GM12872 (cell line): ENCODE measurements at regions not wholly inside any gene's neighbourhood (a gene's known extent, or its start where the extent isn't known, plus 50 kb on each side); places are given as distances from the start of the nearest gene placed in this dataset.

Experiments
- CTCF ChIP-seq: IDR thresholded peaks from 3 replicates; pipeline ENCODE4 v1.5.1; 2011; ENCODE audit warnings: low read depth, mild to moderate bottlenecking, low read length, moderate library complexity; ENCODE audit not compliant: insufficient read depth

DNA sequence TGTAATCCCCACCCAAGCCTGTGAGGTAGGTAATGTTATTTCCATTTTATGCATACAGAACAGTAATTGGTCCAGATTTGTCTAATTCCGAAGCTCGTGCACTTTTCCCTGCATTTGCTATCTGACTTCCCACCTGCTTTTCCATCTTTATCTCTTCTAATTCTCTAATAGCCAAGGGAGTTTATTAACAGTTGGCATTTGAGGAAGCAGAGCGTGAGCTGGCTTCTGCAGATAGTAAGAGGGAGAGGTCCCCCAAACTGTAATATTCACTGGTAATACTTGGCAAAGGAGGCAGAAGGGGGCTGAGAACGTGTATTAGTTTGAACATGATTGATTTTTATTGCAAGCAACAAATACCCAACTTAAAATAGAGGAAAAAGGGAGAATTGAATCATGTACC is 110.8 kb upstream of the SPON1 start:
- TF ChIP-seq CTCF, result no peak

DNA sequence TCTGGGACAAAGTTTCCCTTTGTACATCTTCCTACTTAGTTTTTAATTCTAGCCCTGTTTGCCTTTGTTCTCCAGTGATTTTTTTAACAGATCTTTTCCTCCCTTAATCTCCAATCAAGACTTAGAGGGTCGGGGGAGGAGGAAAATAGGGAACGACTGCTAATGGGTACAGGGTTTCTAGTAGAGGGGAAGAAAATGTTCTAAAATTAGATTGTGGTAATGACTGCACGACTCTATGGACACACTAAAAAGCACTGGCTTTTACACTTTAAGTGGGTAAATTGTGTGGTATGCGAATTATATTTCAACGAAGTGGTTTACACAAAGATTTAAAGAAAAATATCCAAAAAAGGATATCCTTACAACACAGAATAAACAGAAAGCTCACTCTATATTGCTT is 110.0 kb upstream of the SPON1 start:
- no peak for TF ChIP-seq CTCF

- TF ChIP-seq CTCF, result no peak
Observed at GRCh38 chr11:13857828-13858227, 104.7 kb upstream of the SPON1 start.

DNA sequence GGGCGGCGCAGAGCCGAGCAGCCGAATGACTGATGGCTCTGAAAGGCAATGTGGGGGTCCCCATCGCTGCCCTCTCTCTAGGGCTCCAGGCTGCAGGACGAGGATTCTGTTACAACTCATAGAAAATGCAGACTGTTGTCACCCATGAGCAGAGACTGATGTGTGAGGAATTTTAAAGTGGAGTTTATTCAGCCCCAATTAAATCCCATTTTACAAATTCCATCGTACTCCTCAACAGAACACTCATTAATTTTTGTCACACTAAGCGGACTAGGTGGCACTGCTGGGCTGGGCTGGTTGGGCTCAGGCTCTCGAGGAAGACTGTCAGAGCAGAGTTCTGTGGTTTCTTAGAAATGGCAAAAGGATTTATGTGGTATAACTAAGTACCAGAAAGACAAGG is 102.6 kb upstream of the SPON1 start:
- TF ChIP-seq CTCF, result no peak

DNA sequence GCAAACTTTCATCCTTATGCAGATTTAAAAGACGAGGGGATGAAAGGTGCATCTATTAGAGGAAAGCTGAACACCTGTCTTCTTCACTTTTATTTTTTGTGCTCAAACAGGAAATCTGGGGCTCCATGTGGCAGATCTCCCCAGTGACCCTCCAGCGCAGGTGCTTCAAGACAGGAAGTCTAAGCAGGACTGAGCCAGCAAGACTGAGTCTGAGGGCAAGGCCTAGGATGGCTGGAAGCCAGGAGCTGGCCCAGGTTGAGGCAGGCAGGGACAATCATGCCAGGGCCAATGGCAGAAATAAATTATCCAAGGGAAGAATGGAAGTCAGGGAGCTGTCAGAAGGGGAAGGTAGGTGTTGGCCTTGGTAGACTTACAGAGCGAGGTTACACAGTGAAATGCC is 101.1 kb upstream of the SPON1 start:
- TF ChIP-seq CTCF, result no peak

GRCh38 chr11:13862845-13863392 is 99.6 kb upstream of the SPON1 start:
- TF ChIP-seq CTCF, result no peak

DNA sequence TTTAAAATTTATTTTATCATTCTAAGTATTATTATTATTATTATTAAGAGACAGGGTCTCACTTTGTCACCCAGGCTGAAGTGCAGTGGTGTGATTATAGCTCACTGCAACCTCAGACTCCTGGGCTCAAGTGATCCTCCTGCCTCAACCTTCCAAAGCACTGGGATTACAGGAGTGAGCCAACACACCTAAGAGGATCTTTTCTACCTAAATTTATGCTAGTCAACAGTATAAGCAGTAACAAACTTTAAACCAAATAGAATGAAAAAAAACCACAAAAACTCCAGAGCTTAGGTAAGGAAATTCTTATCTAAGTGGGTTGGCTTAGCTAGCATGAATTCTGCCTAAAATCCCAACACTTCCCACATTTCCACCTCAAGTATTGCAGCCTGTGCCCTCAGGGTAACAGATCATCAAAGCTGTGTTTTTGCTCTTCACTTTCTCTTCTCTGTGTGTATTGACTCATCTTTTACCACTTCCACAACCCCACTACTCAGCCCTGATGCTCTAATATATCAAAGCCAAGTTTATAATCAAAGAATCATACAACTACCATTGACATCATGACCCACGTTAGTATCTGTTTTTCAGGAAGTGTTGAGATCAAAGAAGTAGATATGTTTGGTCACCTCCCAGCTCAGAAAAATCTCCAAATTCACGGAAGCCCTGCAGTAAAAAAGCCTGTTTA is 93.7 kb upstream of the SPON1 start:
- no peak for TF ChIP-seq CTCF
